Nephron (organoid): ENCODE measurements at regions not wholly inside any gene's neighbourhood (a gene's known extent, or its start where the extent isn't known, plus 50 kb on each side); places are given as distances from the start of the nearest gene placed in this dataset.

Experiments used
- H3K27ac Mint-ChIP-seq, 3 experiments: 2 replicates each; pipeline ENCODE4 v1.8.0; 2020; ENCODE audit warnings: mixed read lengths in 3 of 3, mild to moderate bottlenecking in 2 of 3, moderate library complexity in 1 of 3
- H3K27me3 Mint-ChIP-seq: 2 replicates; pipeline ENCODE4 v1.8.0; 2021; ENCODE audit warnings: low read depth, mild to moderate bottlenecking, moderate library complexity, mixed read lengths
- H3K36me3 Mint-ChIP-seq: 2 replicates; pipeline ENCODE4 v1.8.0; 2020; ENCODE audit warnings: low read depth, mixed read lengths
- H3K4me1 Mint-ChIP-seq: 2 replicates; pipeline ENCODE4 v1.8.0; 2020; ENCODE audit warnings: mixed read lengths
- H3K4me3 Mint-ChIP-seq, 3 experiments: 2 replicates each; pipeline ENCODE4 v1.8.0; 2020; ENCODE audit warnings: mild to moderate bottlenecking in 3 of 3, mixed read lengths in 3 of 3, moderate library complexity in 2 of 3
- H3K9me3 Mint-ChIP-seq: 2 replicates; pipeline ENCODE4 v1.8.0; 2020; ENCODE audit warnings: mixed read lengths
- TF ChIP-seq, protein P1 (sequence below), 3 experiments: fragments of 200-600 bp; sonication (generic); IDR thresholded peaks; one replicate each; pipeline ENCODE4 v1.5.0; 2021; ENCODE audit warnings: antibody characterized with exemption in 3 of 3; ENCODE audit not compliant: unreplicated experiment in 3 of 3

DNA sequence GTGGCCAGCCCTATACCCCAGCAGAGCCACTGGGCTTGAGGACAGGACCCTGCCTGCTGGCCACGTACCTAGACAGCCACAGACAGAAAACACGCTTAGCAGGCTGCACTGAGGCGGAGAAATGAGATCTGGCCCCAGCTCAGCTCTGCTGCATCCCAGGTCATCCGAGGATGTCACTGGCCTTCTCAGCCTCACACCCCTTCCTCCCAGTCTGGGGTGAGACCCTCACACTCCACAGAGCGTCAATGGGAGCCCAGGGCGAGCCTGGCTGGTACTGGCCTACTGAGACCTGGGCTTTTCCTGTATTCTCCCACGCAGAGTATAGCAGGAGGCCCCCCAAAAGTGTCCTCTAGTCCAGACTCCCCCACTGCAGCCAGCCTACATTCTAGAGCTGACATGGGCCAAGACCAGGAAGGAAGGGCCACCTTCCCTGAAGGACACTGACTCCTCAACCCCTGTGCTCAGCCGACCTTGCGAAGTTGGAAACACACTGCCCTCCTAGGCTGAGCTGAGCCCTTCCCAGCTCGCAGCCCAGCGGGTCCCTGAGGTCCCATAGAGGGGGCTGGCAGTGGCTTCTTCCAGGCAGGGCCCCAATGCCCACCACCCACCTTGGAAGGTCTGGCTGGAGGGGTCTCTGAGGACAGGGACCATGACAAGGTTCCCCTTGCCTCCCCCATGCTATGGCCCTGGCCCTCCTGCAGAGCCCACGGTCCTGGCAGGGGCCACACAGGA lies 65.9 kb upstream of the LINC01488 start:
- no peak overlapping the region for H3K27ac Mint-ChIP-seq

DNA sequence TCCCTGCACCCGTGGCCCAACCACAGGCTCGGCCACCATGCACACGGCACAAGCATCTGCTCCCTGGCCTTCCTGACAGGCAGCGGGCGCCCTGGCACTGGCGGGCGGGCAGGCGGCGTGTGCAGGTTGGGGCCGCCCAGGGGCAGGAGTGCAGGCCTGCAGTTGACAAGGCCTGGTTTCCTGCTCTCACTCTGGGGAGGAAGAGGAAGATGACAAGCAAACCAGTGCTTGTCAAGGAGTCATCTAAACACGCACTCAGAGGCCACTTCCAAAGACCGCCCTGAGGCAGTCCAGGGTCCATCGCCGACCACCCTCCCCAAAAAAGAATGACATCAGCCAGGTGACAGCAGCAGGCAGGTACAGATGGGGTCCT lies 65.3 kb upstream of the LINC01488 start:
- Mint-ChIP-seq H3K36me3 (peaks cover 5% of the 10 kb centered on the region), H3K27ac (no peak overlapping the region), H3K4me3 (no peak overlapping the region), H3K9me3 (peaks cover 5% of the 10 kb centered on the region), H3K4me1 (peaks cover 19% of the 10 kb centered on the region), H3K27me3 (peaks cover 10% of the 10 kb centered on the region)
- TF ChIP-seq, protein P1, sequence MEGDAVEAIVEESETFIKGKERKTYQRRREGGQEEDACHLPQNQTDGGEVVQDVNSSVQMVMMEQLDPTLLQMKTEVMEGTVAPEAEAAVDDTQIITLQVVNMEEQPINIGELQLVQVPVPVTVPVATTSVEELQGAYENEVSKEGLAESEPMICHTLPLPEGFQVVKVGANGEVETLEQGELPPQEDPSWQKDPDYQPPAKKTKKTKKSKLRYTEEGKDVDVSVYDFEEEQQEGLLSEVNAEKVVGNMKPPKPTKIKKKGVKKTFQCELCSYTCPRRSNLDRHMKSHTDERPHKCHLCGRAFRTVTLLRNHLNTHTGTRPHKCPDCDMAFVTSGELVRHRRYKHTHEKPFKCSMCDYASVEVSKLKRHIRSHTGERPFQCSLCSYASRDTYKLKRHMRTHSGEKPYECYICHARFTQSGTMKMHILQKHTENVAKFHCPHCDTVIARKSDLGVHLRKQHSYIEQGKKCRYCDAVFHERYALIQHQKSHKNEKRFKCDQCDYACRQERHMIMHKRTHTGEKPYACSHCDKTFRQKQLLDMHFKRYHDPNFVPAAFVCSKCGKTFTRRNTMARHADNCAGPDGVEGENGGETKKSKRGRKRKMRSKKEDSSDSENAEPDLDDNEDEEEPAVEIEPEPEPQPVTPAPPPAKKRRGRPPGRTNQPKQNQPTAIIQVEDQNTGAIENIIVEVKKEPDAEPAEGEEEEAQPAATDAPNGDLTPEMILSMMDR (IDR thresholded peaks at IDR 0.05; ENCODE audit: unreplicated experiment in 3 of 3) = no peak

More for the DNA sequence above, 65.9 kb upstream of the LINC01488 start:
- H3K4me1 Mint-ChIP-seq = peaks cover 19% of the 10 kb centered on the region
- peaks cover 5% of the 10 kb centered on the region for H3K36me3 Mint-ChIP-seq
- peaks cover 5% of the 10 kb centered on the region for H3K9me3 Mint-ChIP-seq
- no peak overlapping the region for H3K4me3 Mint-ChIP-seq
- TF ChIP-seq, protein P1 (IDR thresholded peaks at IDR 0.05; ENCODE audit: unreplicated experiment in 3 of 3) = no peak
- peaks cover 10% of the 10 kb centered on the region for H3K27me3 Mint-ChIP-seq

DNA sequence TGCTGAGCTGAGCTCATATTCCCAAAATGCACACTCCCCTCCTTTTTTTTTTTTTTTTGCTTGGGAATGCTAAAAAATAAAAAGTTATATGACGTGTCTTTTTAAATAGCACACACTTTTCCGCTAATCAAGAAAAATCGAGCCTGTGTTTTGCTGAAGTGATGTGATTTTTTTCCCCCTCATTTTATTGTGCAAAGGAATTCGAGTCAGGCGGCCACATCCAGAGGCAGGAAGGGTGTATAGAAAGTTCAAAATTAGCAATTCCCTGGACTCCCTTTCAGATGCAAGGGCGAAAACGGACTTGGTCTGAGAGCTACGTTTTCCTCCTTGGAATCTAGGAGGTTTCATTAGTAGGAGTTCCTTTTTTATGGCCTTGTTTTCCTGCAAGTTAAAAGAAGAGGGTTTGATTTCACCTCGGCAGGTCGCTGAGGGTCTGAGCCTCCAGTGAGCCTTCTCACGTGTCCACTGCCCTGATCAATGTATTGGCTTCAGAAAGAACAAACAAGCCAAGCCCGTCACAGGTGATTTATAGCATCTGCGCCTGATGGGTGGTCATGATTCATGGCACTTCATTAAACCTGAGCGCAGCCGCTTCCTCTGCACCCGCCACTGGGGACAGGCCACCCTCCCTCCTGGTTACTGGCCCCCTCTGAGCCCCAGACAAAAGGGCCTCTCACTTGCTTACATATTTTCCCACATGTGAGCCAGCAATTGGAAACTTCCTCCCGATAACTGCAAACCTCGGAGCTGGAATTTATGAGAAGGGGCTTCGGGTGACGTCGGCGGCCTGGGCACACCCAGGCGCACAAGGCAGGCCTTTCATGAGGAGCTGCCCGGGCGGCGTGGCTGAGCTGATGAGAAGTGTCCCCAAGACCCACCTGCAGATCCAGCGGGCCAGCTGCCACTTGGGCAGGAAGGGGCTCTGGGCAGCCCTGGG lies 64.4 kb upstream of the LINC01488 start:
- Mint-ChIP-seq H3K9me3 (peaks cover 5% of the 10 kb centered on the region), H3K27me3 (peaks cover 10% of the 10 kb centered on the region), H3K4me3 (no peak overlapping the region), H3K4me1 (peaks cover 25% of the 10 kb centered on the region), H3K36me3 (peaks cover 5% of the 10 kb centered on the region), H3K27ac (peak overlapping the region; percentile 45 to 87 (median 54))
- TF ChIP-seq, protein P1 (IDR thresholded peaks at IDR 0.05; ENCODE audit: unreplicated experiment in 3 of 3) = no peak

DNA sequence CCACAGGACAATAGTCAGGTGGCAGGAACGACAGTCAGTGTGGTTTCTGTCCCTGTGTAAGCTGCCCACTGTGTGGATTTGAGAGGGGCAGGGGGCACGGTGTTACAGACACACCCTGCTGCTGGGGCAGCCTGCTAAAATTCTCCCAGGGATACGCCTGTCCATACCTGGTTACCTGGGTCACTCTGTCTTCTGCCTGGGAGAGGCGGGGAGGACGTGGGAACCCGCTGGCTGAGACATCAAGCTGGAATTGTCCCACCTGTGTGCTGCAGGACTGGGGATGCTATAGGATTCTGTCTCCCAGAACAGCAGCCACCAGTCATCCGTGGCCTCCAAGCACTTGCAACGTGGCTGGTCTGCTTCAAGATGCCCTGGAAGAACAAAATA lies 63.8 kb upstream of the LINC01488 start:
- H3K9me3 Mint-ChIP-seq = peaks cover 5% of the 10 kb centered on the region
- H3K36me3 Mint-ChIP-seq = peaks cover 5% of the 10 kb centered on the region
- H3K4me3 Mint-ChIP-seq = no peak overlapping the region
- H3K4me1 Mint-ChIP-seq = peaks cover 25% of the 10 kb centered on the region
- H3K27ac Mint-ChIP-seq = no peak overlapping the region
- TF ChIP-seq, protein P1 (IDR thresholded peaks at IDR 0.05; ENCODE audit: unreplicated experiment in 3 of 3) = no peak
- H3K27me3 Mint-ChIP-seq = peaks cover 14% of the 10 kb centered on the region

DNA sequence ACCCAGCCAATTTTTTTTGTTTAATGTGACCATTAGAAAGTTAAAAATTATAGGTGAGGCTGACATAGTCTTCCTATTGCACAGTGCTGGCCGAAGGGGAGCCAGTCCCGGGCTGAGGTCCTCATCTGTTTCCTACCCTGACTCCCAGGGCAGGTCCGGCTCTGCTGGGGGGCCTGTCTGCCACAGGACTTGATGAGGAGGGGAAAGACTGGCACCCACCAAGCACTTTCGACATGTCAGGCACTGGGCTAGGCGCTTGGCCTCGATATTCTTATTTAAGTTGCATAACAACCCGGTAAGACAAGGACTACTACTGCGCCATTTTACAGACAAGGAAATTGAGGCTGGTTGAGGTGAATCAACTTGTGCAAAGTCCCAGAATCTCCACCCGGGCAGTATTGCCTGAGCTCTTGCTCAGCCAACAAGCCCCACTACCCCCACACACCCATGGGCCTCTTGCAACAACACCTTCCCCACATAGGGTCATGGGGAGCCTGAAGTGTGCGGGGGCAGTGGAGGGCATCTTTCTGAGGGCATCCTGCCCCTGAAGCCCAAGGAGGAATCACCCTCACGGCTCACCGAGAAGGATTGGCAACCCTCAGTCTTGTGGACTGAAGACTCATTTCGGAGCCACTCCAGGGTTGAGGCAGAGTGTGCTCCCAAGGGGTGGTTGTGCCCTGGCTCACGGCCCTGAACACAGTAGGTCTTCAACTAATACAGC lies 62.7 kb upstream of the LINC01488 start:
- no peak overlapping the region for H3K4me3 Mint-ChIP-seq
- H3K9me3 Mint-ChIP-seq = peaks cover 6% of the 10 kb centered on the region
- H3K27ac Mint-ChIP-seq = no peak overlapping the region
- TF ChIP-seq, protein P1 (IDR thresholded peaks at IDR 0.05; ENCODE audit: unreplicated experiment in 3 of 3) = no peak
- peaks cover 10% of the 10 kb centered on the region for H3K27me3 Mint-ChIP-seq
- H3K36me3 Mint-ChIP-seq = peaks cover 5% of the 10 kb centered on the region
- peaks cover 25% of the 10 kb centered on the region for H3K4me1 Mint-ChIP-seq
